HG02884 (cell line): ENCODE measurements at regions not wholly inside any gene's neighbourhood (a gene's known extent, or its start where the extent isn't known, plus 50 kb on each side); places are given as distances from the start of the nearest gene placed in this dataset.
"Not testable (repeated sequence)": the region's sequence is repeated elsewhere in the genome, so short reads cannot be mapped to it uniquely, and the experiment has no call there.

Experiments used
- ATAC-seq: cut with Tn5 transposase; IDR thresholded peaks from one replicate; pipeline ENCODE4 v1.9.1; 2021; ENCODE audit warnings: mild to moderate bottlenecking, moderate library complexity; ENCODE audit not compliant: unreplicated experiment

DNA sequence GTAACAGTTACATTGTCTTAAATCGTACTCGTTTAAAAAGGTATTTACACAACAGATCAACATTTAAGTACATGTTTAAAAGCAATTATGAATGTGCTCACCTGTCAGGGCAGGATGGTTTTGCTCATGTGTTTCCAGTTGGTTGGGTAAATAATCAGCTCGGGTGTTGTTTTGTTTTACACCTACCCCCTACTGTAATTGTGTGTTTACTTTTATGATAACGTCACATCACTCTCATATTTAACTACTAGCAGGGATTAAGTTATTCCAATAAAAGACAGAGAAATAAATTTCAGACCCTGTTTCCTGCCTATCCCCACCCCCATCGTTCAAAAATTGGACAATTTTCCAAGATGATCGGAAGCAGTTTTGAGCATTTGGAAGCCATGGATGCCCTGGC is 390.2 kb downstream of the SEC14L1 start:
- ATAC-seq = no peak

DNA sequence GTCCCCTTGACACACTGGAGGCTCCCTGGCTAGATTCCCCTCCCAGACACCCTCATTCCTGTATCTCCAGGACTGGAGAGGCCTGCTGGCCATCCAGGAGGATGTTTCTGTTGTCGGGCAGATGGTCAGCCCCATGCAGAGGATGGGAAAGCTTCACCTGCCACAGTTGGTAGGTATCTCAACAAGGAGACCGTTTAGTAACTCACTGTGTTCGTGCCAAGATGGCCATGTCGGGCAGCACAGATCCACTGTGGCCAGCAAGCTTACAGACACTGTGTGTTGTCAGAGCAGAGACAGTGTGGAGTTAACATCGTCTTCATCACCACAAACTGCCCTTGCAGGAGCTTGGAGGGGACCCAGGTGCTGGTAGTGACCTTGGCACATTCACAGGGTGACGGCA is 390.9 kb downstream of the SEC14L1 start:
- no peak for ATAC-seq

DNA sequence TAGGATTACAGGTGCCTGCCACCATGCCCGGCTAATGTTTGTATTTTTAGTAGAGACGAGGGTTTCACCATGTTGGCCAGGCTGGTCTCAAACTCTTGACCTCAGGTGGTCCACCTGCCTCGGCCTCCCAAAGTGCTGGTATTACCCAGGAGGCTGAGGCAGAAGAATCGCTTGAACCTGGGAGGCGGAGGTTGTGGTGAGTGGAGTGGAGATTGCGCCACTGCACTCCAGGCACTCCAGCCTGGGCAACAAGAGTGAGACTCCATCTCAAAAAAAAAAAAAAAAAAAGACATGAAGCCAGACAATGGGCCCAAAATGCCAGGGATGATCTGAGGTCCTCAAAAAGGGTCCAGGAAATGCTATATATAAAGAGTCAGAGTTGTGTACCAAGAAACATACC is 392.9 kb downstream of the SEC14L1 start:
- ATAC-seq = not testable (repeated sequence)

DNA sequence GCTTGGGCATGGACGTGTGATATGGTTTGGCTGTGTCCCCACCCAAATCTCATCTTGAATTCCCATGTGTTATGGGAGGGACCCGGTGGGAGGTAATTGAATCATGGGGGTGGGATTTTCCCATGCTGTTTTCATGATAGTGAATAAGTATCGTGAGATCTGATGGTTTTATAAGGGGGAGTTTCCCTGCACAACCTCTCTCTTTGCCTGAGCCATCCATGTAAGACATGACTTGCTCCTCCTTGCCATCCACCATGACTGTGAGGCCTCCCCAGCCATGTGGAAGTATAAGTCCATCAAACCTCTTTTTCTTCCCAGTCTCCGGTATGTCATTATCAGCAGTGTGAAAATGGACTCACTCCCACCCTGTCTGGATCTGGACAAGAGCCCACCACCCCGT is 393.4 kb downstream of the SEC14L1 start:
- no peak for ATAC-seq

DNA sequence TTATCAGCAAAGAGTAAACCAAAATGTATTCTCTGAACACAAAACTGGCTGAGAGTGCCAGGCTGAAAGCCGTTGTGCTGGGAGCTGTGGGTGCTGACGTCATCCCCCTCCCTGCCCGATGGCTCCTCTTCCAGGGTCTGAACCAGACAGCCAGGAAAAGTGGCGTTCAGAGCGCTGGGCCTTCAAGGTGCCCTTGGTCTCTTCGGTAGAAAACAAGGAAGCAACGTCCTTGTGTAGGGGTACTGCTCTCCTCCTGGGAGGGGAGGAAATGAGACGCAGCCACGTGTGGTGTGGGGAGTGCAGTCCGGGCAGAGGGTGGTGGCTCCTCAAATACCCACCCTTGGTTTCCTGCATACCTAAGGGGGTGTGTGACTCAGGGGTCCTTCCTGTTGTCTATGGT is 394.7 kb downstream of the SEC14L1 start:
- no peak for ATAC-seq

DNA sequence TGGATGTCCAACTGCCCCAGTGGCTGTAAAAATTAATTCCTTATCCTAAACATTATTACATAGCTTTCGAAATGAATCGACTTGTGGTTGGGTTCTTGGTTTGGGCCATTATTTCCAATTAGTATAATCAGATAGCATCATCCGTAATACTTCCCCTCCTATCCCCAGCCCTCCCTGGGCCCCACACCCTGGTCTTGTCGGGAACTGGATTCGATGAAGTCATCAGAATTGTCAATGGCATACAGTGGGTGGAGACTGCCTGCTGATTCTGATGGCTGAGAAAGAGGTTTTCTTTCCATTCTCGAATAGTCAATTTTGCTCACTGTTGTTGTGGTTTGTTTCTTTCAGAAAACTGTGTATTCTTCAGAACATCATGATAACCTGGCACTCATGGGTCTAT is 395.1 kb downstream of the SEC14L1 start:
- no peak for ATAC-seq

DNA sequence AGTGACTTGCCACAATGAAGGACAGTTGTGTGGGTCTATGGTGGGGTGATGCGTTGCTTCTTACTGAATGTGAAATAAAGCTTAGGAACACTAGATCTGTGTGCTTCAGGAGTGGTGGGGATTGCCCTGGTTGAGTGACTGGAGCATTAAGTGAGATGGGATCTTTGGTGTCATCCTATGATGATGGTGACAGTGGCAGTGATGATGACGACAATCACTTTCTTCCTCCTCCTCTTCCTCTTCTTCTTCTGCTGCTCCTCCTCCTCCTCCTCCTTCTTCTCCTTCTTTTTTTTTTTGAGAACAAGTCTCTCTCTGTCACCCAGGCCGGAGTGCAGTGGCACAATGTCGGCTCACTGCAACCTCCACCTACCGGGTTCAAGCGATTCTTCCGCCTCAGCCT is 396.8 kb downstream of the SEC14L1 start:
- ATAC-seq = no peak

DNA sequence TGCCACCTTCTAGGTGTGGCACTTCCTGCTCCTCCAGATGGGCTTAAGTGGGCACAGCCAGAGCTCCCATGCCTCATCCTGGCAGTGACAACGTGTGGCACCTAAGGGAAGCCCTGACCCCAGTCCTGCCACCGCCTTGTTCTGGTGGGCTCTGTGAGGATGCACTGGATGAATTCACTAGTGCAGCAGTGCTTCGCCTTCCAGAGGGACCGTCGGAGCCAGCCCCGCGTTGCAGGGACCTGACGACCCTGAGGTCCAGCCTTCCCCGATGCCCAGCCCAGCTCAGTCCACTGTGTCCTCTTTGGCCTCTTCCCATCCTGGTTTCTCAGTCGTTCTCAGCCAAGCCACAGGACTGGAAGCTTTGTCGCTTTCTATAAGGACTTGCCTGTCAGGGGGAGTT is 399.8 kb downstream of the SEC14L1 start:
- no peak for ATAC-seq

DNA sequence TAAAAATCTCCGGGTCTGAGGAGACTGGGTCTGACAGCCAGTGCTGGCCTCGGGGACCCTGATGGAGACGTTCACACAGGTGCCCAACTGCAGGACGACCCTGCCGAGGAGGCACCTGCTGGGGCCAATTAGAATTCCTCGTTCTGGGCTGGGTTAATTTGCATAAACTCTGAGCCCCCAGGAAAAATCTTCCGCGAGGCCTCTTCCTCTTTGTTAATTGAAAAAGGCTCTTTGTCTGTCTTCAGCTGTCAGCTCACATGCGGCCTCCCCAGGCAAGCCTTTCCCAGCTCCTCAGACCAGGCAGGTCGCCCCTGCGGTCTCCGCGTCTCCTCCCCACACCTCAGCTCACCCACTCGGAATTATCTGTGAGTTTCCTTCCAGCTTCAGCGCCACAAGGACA is 400.2 kb downstream of the SEC14L1 start:
- no peak for ATAC-seq

DNA sequence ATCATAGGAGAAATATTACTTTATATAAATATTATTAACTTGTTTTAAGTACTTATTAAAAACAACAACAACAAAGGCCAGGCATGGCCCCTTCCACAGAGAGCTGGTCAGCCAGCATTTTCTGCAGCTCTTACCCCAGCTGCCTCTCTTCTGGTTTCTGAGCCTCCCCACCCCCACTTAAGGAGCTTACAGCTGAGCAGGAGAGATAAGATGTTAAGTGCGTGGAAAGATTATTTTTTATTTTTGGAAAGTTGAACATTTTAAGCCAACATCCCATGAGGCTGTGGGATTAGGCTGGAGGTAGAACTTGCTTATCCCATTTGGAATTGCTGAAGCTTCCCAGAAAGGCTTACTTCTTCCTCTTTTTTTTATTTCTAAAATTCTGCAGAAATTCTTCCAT is 401.2 kb downstream of the SEC14L1 start:
- no peak for ATAC-seq

DNA sequence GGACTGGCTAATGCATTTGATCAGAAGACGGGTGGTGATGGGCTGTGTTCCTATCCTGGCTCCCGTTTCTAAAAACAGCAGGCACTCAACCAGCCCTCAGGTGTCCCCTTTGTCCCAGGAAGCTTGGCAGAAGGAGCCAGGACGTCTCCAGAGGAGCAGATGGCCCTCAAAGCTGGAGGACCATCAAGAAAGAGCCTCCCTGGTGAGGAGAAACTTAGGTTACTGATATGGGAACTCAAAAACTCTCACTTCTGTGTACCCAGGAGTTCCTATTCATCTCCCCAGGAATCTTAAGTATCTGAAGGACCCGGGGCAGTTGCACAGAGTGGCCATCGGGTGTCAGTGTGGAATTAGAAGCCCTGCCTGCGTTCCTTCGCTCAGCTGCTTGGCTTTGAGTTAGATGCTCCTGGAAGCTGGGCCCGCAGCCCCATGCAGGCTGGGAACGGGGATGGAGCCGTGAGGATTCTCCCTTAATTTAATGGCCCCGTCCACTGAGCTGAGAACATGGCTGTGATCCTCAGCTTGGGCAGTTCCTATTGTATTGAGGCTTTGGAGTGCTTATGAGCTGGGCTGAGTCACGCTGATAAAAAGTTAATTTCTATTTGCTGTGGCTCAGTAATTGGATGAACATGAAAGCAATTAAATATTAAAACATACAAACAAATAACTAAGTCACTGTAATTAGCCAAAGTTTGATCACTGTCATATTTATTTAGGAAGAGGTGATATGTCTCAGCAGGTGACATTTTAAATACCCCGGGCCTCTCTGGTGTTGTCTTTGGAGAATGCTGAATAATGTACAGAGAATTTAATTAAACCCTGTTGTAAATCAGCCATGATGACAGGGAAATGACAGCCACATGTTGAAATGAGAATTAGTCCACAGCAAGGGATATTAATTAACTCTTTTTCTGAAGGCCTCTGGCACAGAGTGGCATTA is 402.1 kb downstream of the SEC14L1 start:
- no peak for ATAC-seq

DNA sequence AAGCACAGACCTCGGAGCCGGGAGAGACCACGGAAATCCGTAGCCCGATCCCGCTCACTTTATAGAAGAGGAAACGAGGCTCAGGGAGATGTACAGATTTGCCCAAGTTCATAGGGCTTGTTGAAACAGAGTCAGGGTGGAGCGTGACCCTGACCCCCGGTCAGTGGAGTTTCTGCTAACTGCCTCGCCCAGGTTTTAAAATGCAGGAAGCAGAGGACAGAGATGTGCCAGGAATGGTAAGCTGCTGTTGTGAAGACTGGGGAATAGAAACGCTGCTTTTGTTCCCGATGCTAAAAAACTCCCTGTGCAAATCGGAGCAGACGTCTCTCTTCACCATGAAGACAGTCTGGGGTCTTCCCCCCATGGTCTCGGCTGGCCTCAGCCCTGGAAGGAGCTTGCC is 403.0 kb downstream of the SEC14L1 start:
- ATAC-seq = no peak

DNA sequence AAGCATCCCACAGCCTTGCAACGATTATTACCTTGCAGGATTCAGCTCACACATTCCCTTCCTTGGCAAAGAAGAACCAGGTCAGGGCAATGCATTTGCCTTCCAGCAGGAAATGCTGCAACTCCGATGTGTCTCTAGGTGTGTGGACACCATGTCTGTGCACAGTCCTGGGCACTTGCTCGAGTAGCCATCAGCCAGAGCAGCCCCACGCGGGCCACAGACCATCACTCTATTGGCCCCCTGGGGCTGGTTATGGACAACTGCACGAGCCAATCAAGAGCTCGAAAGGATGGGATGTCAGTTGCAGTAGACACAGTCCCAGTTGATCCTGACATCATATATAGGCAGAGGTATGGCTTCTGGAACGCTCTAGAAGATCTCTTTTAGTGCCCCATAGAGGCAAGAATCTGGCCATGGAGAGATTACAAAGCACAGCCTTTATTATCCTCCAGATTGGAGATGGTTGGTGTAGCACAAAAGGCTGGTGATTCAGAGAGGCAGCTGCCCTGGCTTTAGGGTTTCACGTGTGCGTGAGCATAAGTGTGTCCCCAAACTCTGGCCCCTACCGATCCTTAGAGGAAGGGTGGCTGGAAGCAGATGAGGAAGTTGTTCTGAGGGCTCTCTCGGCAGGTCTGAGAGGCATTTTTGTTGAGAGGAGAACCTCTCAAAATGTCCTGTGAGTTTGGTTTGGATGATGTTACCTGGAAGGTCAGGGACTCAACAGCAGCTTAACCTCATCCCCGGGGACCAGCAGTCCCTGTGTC is 403.8 kb downstream of the SEC14L1 start:
- ATAC-seq = no peak

DNA sequence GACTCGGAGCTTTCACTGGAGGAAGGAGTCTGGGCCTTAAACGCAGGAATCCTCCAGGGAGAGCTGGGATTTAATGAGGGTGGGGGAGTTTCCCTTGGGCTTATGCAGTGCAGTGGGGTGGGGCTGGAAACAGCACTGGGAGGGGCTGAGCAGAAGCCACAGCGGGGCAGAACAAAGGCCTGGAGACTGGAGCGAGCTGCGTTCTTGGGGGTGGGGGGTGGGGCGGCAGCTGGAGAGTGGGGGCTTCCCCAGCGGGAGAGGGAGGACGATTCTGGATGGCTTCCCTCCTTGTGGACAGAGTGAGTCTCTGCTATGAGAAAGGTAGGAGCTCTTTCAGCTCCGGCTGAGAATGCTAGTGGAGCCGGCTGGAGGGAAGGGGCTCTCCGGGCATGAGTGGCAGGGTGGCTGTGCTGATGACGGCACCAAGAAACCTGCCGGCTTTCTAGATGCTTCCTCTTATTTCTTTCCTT is 406.0 kb downstream of the SEC14L1 start:
- ATAC-seq = no peak

DNA sequence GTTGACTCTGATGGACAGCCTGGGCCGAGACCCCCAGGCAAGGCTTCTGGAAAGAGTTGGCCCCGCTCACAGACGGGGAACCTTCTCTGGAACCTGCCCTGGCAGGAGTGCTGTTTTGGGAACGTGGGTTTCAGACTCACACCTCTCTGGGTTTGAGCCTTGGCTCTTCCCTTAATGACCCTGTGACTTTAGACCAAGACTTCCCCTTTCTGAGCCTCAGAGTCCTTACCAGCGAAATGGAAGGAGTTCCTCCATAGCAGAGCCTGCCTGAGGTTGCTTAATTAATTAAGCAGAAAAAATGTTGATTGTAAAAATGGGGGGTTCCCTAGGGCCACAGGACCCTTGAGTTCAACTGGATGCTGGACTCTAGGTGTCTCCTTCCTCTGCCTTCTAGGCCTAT is 408.2 kb downstream of the SEC14L1 start:
- no peak for ATAC-seq

DNA sequence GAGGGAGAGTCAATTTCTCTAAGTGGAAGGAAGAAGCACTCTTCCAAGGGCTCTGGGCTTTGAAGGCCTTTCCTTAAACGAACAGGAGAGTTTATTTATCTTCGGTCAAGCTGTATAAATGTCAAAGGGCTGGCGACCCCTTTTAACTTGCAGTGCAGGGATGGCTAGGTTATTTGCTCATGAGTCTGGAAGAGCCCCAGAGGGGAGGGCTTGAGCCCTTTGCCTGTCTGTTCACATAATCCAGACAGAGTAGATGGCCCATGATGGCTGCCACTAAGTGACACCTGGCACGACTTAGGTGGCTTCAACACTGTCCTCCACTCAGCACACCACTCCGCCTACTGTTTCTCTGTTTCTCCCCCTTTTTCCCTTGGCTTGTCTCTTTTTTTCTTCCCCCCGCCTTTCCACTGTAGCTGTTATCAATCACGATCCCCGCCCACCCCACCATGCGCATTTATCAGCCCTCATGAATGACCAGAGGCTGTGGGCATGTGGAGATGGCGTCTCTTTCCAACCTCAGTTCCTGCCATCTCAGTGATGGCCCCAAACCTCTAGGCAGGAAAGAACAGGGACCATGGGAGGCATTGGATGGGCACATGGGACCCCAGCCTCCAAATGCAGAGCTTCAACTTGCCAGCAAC is 408.7 kb upstream of the TNRC6C start:
- ATAC-seq = no peak

DNA sequence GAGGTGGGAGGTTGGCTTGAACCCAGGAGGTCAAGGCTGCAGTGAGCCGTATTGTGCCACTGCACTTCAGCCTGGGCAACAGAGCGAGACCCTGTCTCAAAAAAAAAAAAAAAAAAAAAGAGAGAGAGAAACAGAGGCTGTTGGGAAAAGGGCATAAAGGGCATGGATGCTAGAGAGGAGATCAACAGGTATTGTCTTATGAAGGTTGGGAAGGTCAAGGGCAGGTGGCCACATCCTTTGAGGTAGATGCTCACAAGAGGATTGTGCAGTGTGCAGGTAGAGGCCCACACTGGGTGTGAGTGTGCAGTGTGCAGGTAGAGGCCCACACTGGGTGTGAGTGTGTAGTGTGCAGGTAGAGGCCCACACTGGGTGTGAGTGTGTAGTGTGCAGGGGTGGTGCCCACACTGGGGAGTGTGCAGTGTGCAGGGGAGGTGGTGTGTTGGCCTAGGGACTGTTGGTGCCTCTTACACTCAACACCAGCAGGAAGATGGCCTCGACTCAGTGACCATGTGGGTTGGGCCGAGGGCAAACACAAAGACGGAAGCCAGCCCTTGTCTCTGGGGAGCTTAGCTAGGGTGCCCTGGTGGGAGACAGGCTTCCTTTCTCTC is 404.9 kb upstream of the TNRC6C start:
- no peak for ATAC-seq

DNA sequence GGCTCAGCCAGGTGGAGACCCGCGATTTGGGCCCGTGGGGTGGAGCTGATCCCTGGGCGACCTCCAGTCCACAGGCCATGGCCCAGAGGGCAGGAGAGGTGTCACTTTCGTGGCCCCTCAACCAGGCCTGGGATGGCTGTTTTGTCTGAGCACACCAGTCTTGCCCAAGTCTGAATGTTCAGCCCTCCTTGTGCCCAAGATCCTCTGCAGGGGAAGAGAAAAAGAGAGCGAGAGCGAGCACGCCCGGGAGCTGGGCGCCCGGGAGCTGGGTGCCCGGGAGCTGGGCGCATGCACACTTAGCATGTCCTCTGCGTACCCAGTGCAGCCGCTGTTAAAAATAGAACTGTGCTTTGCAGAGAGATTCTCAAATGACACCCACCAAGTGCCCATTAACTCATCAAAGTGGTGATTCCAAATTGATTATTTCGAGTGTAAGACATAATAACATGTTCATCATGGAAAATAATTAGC is 403.3 kb upstream of the TNRC6C start:
- no peak for ATAC-seq

DNA sequence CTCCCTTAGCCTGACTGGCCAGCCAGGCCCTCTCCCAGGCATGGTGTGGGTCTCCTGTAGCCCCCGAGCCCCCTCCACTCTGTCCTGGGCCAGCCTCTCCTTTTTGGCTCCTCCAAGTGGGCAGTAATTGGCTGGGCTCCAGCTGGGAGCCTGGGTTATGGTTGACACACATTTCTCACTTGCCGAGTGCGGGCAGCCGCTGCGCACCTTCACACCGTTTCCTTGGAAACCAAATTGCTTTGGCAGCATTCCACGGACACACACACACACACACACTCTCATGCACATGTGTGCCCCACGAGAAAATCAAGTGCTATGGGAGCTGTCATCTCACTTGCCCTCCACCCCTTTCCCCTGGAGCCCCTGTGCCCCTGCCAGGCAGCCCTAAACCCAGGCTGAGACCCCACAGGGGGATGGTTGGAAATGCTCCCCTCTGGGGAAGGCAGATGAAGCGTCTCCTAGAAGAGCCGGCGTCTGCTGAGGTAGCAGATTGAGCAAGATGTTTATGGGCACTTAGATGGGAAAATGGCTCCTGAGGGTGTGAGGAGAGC is 402.7 kb upstream of the TNRC6C start:
- no peak for ATAC-seq

DNA sequence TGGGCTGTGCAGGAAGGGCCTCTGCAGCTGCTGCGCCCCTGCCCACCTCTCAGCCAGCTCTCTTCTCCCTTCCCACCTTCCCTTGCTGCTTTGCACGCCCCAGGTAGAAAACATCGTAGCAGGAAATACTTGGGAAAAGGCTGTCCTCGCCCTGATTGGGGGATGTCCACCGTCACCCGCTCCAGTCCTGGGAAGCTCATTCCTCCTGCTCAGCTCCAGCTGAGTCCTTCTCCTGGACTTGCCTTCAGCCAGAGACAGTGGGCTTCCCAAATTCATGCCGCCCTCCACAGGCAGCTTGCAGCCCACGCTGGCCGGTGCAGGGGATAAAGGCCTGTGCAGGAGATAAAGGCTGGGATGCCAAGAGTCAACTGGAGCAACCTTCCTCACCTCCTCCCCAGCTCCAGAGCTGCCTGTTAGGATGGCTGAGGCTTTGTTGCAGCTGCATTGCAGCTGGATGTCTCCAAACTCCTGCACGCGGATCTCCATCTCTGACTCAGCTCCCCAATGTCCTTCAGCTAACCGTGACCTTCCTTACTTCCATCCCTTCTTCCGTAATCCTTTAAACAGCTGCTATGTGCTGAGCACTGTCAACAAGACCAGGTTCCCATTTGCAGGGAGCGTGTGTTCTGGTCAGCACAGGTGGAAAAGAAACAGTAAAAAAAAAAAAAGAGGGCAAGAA is 402.0 kb upstream of the TNRC6C start:
- no peak for ATAC-seq
